B cell (primary cell): ENCODE measurements at regions not wholly inside any gene's neighbourhood (a gene's known extent, or its start where the extent isn't known, plus 50 kb on each side); places are given as distances from the start of the nearest gene placed in this dataset.
A peak's percentile ranks its signal among the peaks of the same experiment; 100 is the strongest.

Experiments used
- ATAC-seq: fragments of 200-7000 bp; cut with Tn5 transposase; one replicate; pipeline ENCODE4 v1.10.0; 2021; ENCODE audit warnings: low read depth, mild to moderate bottlenecking, moderate number of reproducible peaks, moderate library complexity
- CTCF ChIA-PET: fragments of 350-600 bp; sonication (Branson Sonifier 250); formaldehyde crosslinking; loops from one replicate; lab custom pipeline; 2021; ENCODE audit warnings: antibody characterized with exemption, inconsistent platforms; lab: Charles Lee
- POLR2A ChIA-PET: fragments of 350-600 bp; sonication (Branson Sonifier 250); formaldehyde crosslinking; loops from one replicate; lab custom pipeline; 2021; ENCODE audit warnings: antibody characterized with exemption; lab: Charles Lee
- DNase-seq: peaks from one replicate; pipeline ENCODE4 v3.0.0; 2013
- H2AFZ ChIP-seq: 2 replicates; pipeline ENCODE4 v1.6.1; 2012; ENCODE audit warnings: mild to moderate bottlenecking, low read depth, low read length; ENCODE audit not compliant: insufficient read depth, poor library complexity, severe bottlenecking
- H3K27ac ChIP-seq, 2 donors: 1 replicate in 1 of 2; 2 replicates in 1 of 2; pipeline ENCODE4 v1.5.1; 2012 to 2013; ENCODE audit warnings: low read length in 2 of 2, mild to moderate bottlenecking in 2 of 2, moderate library complexity in 1 of 2
- H3K27me3 ChIP-seq, 4 experiments: fragments of 200-600 bp in 1 of 4; sonication (generic) in 1 of 4; replicated peaks in 1 of 4; 1 replicate in 2 of 4; 2 replicates in 2 of 4; pipeline versions ENCODE4 v1.6.1 to v1.7.0; 2013 to 2016; ENCODE audit warnings: low read length in 3 of 4, mild to moderate bottlenecking in 2 of 4, mixed read lengths in 1 of 4, moderate library complexity in 1 of 4; ENCODE audit not compliant: insufficient read depth in 4 of 4, control insufficient read depth in 3 of 4; ENCODE audit errors: control extremely low read depth in 1 of 4
- H3K36me3 ChIP-seq, 2 experiments: replicated peaks in 1 of 2; 1 replicate in 1 of 2; 2 replicates in 1 of 2; pipeline versions ENCODE4 v1.6.1 to v1.7.1; 2013; ENCODE audit warnings: low read length in 1 of 2; ENCODE audit not compliant: insufficient read depth in 2 of 2, control insufficient read depth in 1 of 2; ENCODE audit errors: control extremely low read depth in 1 of 2, extremely low read depth in 1 of 2
- H3K4me1 ChIP-seq, 2 donors: fragments of 200-600 bp in 1 of 2; sonication (generic) in 1 of 2; 1 replicate in 1 of 2; 2 replicates in 1 of 2; pipeline versions ENCODE4 v1.5.1 to v1.6.1; 2013 to 2017; ENCODE audit warnings: low read length in 2 of 2; ENCODE audit not compliant: control insufficient read depth in 2 of 2, insufficient read depth in 2 of 2
- H3K4me2 ChIP-seq: replicated peaks from 2 replicates; pipeline ENCODE3; 2012; ENCODE audit warnings: mild to moderate bottlenecking, low read depth, low read length; ENCODE audit not compliant: poor library complexity, severe bottlenecking
- H3K4me3 ChIP-seq, 5 experiments: fragments of 200-600 bp in 1 of 5; sonication (generic) in 1 of 5; 1 replicate in 3 of 5; 2 replicates in 2 of 5; pipeline versions ENCODE4 v1.5.1 to v1.7.0; 2011 to 2016; ENCODE audit warnings: low read length in 4 of 5, mild to moderate bottlenecking in 4 of 5, low read depth in 2 of 5, control low read depth in 1 of 5, moderate library complexity in 1 of 5; ENCODE audit not compliant: insufficient read depth in 1 of 5; ENCODE audit errors: control extremely low read depth in 1 of 5, extremely low read depth in 1 of 5
- H3K79me2 ChIP-seq: fragments of 200-600 bp; sonication (generic); one replicate; pipeline ENCODE4 v1.6.0; 2016; ENCODE audit warnings: low read length; ENCODE audit not compliant: control insufficient read depth, insufficient read depth
- H3K9ac ChIP-seq: fragments of 200-600 bp; sonication (generic); 2 replicates; pipeline ENCODE4 v1.6.1; 2017; ENCODE audit warnings: mild to moderate bottlenecking, low read length, moderate library complexity
- H3K9me3 ChIP-seq, 3 donors: one replicate each; pipeline versions ENCODE4 v1.6.1 to v1.7.1; 2013; ENCODE audit warnings: low read length in 2 of 3; ENCODE audit not compliant: control insufficient read depth in 2 of 3, insufficient read depth in 1 of 3; ENCODE audit errors: control extremely low read depth in 1 of 3
- H4K20me1 ChIP-seq: 2 replicates; pipeline ENCODE4 v1.6.0; 2012; ENCODE audit warnings: mild to moderate bottlenecking, low read length; ENCODE audit not compliant: insufficient read depth, control insufficient read depth, poor library complexity, severe bottlenecking
- H3K27ac Mint-ChIP-seq: one replicate; pipeline ENCODE4 v1.8.0; 2021; ENCODE audit warnings: mixed read lengths
- H3K27me3 Mint-ChIP-seq: one replicate; pipeline ENCODE4 v1.8.0; 2021; ENCODE audit warnings: mixed read lengths
- H3K4me1 Mint-ChIP-seq: one replicate; pipeline ENCODE4 v1.8.0; 2021; ENCODE audit warnings: mixed read lengths
- H3K4me3 Mint-ChIP-seq: one replicate; pipeline ENCODE4 v1.8.0; 2021; ENCODE audit warnings: mixed read lengths
- H3K9me3 Mint-ChIP-seq: one replicate; pipeline ENCODE4 v1.8.0; 2022; ENCODE audit warnings: mixed read lengths; ENCODE audit not compliant: insufficient read depth
- EZH2 ChIP-seq: IDR thresholded peaks from 2 replicates; pipeline ENCODE4 v1.6.1; 2012; ENCODE audit warnings: borderline replicate concordance, low read depth, mild to moderate bottlenecking, moderate library complexity, low read length; ENCODE audit not compliant: insufficient read depth, poor library complexity, severe bottlenecking
- WGBS: methylation state at CpG from one replicate; pipeline ENCODE4 v1.1.5; 2013; ENCODE audit warnings: missing lambda C conversion rate; ENCODE audit not compliant: insufficient coverage; 5-methylcytosine and 5-hydroxymethylcytosine counted together
- intact Hi-C: fragments of 100-400 bp; cut with micrococcal nuclease; formaldehyde crosslinking; loops from one replicate; pipeline ENCODE4 v1.10.0; 2022
- TF ChIP-seq, protein P1 (sequence below): fragments of 200-600 bp; IDR thresholded peaks from one replicate; pipeline ENCODE4 v1.8.0; 2022; ENCODE audit warnings: antibody characterized with exemption, mild to moderate bottlenecking

GRCh38 chr3:8327739-8328138, 173.9 kb upstream of the LMCD1 start:
- Histone ChIP-seq H3K79me2 (no peaks in the 10 kb centered on the region), H4K20me1 (no peaks in the 10 kb centered on the region), H2AFZ (no peak overlapping the region), H3K4me1 (no peaks in the 10 kb centered on the region), H3K4me2 (no peak overlapping the region), H3K9me3 (peaks cover 0 to 4% (median 0%) of the 10 kb centered on the region in 3 donors), H3K27me3 (peaks cover 0 to 6% (median 0%) of the 10 kb centered on the region in 4 experiments), H3K9ac (no peak overlapping the region), H3K36me3 (no peaks in the 10 kb centered on the region), H3K4me3 (no peak overlapping the region), H3K27ac (no peak overlapping the region)
- H3K4me3 Mint-ChIP-seq, result no peak overlapping the region
- peaks cover 6% of the 10 kb centered on the region for H3K27me3 Mint-ChIP-seq
- intact Hi-C loops, result no loop called here
- H3K9me3 Mint-ChIP-seq, result no peaks in the 10 kb centered on the region
- ChIA-PET CTCF (no interaction called here), POLR2A (no interaction called here)
- TF ChIP-seq EZH2, result no peak
- H3K4me1 Mint-ChIP-seq, result peaks cover 13% of the 10 kb centered on the region
- WGBS, result 83% methylated on average over 1 of the region's 2 CpGs
- no peak overlapping the region for H3K27ac Mint-ChIP-seq
- DNase-seq, result no peak
- ATAC-seq, result no peak

DNA sequence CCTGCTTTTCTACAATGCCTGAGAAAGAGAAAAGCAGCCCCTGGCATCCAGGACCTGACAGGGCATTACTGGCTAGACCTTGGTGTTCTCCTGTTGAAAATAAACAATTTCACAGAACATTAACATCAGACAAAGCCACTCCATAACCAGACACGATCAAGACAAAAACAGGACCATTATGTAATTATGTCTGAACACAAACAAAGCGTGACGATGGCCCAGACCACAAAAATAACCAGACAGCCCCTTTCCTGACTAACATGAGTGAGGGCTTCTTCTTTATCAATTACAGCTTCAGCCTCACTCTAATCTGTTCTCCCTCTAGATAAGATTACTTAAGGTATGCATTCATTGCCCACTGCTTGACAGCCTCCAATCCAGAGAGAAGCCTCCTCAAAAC, 172.7 kb upstream of the LMCD1 start:
- no peaks in the 10 kb centered on the region for H3K9me3 Mint-ChIP-seq
- peak; percentile 24 for ATAC-seq
- H3K4me1 Mint-ChIP-seq, result peaks cover 13% of the 10 kb centered on the region
- Histone ChIP-seq H3K9me3 (peaks cover 0 to 4% (median 0%) of the 10 kb centered on the region in 3 donors), H3K9ac (no peak overlapping the region), H4K20me1 (no peaks in the 10 kb centered on the region), H3K36me3 (no peaks in the 10 kb centered on the region), H3K4me3 (no peak overlapping the region), H3K27me3 (peaks cover 0 to 3% (median 0%) of the 10 kb centered on the region in 4 experiments), H3K79me2 (no peaks in the 10 kb centered on the region), H3K27ac (no peak overlapping the region), H3K4me1 (no peaks in the 10 kb centered on the region), H2AFZ (no peak overlapping the region), H3K4me2 (no peak overlapping the region)
- H3K4me3 Mint-ChIP-seq, result peak overlapping the region; percentile 14
- ChIA-PET POLR2A (no interaction called here), CTCF (no interaction called here)
- H3K27ac Mint-ChIP-seq, result no peak overlapping the region
- peaks cover 6% of the 10 kb centered on the region for H3K27me3 Mint-ChIP-seq
- WGBS, result 32% methylated on average over 3 of the region's 3 CpGs
- DNase-seq, result no peak
- intact Hi-C loops, result no loop called here
- no peak for TF ChIP-seq EZH2
- TF ChIP-seq, protein P1, sequence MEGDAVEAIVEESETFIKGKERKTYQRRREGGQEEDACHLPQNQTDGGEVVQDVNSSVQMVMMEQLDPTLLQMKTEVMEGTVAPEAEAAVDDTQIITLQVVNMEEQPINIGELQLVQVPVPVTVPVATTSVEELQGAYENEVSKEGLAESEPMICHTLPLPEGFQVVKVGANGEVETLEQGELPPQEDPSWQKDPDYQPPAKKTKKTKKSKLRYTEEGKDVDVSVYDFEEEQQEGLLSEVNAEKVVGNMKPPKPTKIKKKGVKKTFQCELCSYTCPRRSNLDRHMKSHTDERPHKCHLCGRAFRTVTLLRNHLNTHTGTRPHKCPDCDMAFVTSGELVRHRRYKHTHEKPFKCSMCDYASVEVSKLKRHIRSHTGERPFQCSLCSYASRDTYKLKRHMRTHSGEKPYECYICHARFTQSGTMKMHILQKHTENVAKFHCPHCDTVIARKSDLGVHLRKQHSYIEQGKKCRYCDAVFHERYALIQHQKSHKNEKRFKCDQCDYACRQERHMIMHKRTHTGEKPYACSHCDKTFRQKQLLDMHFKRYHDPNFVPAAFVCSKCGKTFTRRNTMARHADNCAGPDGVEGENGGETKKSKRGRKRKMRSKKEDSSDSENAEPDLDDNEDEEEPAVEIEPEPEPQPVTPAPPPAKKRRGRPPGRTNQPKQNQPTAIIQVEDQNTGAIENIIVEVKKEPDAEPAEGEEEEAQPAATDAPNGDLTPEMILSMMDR, result no peak
